Nephron progenitor cell (in vitro differentiated cells): ENCODE measurements at regions not wholly inside any gene's neighbourhood (a gene's known extent, or its start where the extent isn't known, plus 50 kb on each side); places are given as distances from the start of the nearest gene placed in this dataset.

Source experiments
- DNase-seq: peaks from one replicate; pipeline ENCODE4 v3.0.0; 2021
- H3K27ac Mint-ChIP-seq: 2 replicates; pipeline ENCODE4 v1.8.0; 2021; ENCODE audit warnings: mild to moderate bottlenecking, moderate library complexity, mixed read lengths
- H3K27me3 Mint-ChIP-seq: 2 replicates; pipeline ENCODE4 v1.8.0; 2021; ENCODE audit warnings: mild to moderate bottlenecking, low read depth, mixed read lengths; ENCODE audit not compliant: poor library complexity
- H3K36me3 Mint-ChIP-seq: 2 replicates; pipeline ENCODE4 v1.8.0; 2021; ENCODE audit warnings: low read depth, mixed read lengths
- H3K4me1 Mint-ChIP-seq: 2 replicates; pipeline ENCODE4 v1.8.0; 2021; ENCODE audit warnings: mixed read lengths
- H3K4me3 Mint-ChIP-seq: 2 replicates; pipeline ENCODE4 v1.8.0; 2021; ENCODE audit warnings: mild to moderate bottlenecking, moderate library complexity, mixed read lengths
- H3K9me3 Mint-ChIP-seq: 2 replicates; pipeline ENCODE4 v1.8.0; 2021; ENCODE audit warnings: mild to moderate bottlenecking, moderate library complexity, mixed read lengths
- TF ChIP-seq, protein P1 (sequence below): fragments of 200-600 bp; sonication (generic); IDR thresholded peaks from 2 replicates; pipeline ENCODE4 v1.5.0; 2021; ENCODE audit warnings: antibody characterized with exemption

DNA sequence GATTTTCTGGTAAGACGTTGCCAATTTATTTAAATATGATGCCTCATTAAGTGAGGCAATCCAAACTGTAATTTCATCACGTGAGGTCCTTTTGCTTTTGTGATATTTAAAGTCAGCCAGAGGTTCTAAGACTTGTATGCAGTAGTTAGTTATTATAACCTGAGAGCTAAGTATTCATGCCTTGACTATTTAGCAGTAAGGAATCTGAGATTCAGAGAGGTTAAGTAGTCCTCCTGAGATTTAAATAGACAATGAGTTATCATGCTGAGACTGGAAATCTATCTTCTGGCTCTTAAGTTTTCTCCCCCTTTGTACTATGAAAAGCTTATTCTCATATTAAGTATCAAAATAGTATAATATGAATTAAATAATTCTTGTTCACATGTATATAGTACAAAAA lies 158.0 kb downstream of the UTRN start:
- H3K36me3 Mint-ChIP-seq = peaks cover 75% of the 10 kb centered on the region
- TF ChIP-seq, protein P1, sequence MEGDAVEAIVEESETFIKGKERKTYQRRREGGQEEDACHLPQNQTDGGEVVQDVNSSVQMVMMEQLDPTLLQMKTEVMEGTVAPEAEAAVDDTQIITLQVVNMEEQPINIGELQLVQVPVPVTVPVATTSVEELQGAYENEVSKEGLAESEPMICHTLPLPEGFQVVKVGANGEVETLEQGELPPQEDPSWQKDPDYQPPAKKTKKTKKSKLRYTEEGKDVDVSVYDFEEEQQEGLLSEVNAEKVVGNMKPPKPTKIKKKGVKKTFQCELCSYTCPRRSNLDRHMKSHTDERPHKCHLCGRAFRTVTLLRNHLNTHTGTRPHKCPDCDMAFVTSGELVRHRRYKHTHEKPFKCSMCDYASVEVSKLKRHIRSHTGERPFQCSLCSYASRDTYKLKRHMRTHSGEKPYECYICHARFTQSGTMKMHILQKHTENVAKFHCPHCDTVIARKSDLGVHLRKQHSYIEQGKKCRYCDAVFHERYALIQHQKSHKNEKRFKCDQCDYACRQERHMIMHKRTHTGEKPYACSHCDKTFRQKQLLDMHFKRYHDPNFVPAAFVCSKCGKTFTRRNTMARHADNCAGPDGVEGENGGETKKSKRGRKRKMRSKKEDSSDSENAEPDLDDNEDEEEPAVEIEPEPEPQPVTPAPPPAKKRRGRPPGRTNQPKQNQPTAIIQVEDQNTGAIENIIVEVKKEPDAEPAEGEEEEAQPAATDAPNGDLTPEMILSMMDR = no peak
- H3K27ac Mint-ChIP-seq = no peak overlapping the region
- H3K4me3 Mint-ChIP-seq = no peak overlapping the region
- H3K4me1 Mint-ChIP-seq = no peaks in the 10 kb centered on the region
- DNase-seq = no peak
- no peaks in the 10 kb centered on the region for H3K27me3 Mint-ChIP-seq
- peaks cover 35% of the 10 kb centered on the region for H3K9me3 Mint-ChIP-seq

DNA sequence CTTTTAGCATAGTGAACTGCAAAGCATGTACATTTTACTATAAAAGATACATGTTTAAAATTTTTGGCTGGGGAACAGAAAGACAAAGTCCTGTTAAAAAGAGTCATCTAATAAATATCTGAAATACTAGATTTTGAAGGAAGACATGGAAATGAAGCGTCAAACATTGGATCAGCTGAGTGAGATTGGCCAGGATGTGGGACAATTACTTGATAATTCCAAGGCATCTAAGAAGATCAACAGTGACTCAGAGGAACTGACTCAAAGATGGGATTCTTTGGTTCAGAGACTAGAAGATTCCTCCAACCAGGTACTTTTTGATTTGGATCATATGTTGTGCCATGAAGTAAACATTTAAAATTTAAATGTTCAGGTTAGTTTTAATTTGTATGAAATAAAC lies 162.3 kb downstream of the UTRN start:
- Mint-ChIP-seq H3K27me3 (no peaks in the 10 kb centered on the region), H3K4me1 (no peaks in the 10 kb centered on the region), H3K36me3 (peaks cover 60% of the 10 kb centered on the region), H3K27ac (no peak overlapping the region), H3K9me3 (peaks cover 2% of the 10 kb centered on the region), H3K4me3 (no peak overlapping the region)
- TF ChIP-seq, protein P1 = no peak
- no peak for DNase-seq

DNA sequence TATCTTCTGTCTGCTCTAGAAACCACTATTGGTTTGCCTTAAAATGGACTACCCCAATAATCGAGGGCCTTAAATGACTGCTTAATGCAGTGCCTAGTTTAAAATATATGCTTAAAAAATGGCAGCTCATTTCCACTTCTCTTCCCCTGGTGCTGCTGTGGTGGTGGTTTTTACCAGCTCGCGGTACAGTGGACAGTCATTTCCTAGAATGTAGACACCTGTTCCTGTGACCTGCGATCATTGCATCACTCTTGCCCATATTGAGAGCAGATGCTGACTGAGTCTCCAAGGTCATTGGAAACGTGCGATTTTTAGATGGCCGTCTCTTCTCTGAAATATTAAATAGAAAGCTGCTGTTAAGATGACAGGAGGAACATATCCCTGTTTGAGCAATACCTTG lies 164.1 kb downstream of the UTRN start:
- TF ChIP-seq, protein P1 = no peak
- peaks cover 49% of the 10 kb centered on the region for H3K36me3 Mint-ChIP-seq
- no peak overlapping the region for H3K27ac Mint-ChIP-seq

DNA sequence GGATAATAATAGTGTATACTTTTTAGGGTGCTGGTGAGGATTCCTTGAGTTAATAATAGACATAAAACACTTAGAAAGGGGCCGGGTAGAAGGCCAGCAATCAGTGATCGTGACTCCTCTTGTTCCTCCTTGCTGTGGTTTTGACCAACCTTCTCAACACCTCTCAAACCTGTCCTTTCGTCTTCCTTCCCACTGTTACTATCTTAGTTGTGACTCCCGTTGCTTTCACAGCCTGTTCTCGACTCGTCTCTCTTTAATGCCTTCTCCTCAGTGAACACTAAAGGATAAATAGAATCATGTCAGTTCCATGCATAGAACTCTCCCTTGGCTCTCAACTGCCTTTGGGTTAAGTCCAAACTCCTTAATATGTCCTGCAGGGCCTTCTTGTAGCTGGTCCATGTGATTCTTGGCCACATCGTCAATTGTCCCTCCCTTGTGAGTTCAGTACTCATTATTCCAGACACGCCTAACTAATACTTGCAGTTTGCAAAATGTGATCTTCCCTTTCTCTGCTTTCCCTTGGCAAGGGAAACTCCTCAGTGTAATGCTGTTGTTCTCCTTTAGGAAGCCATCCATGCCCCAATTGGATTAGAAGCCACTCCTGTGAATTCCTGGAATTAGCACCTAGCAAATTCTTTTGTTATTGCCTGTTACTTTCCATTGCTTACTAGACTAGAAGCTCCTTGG lies 164.9 kb downstream of the UTRN start:
- Mint-ChIP-seq H3K9me3 (no peaks in the 10 kb centered on the region), H3K4me3 (no peak overlapping the region), H3K27me3 (no peaks in the 10 kb centered on the region), H3K4me1 (no peaks in the 10 kb centered on the region), H3K27ac (no peak overlapping the region), H3K36me3 (peaks cover 44% of the 10 kb centered on the region)
- TF ChIP-seq, protein P1 = no peak
- no peak for DNase-seq

More for the DNA sequence above, 164.1 kb downstream of the UTRN start:
- Mint-ChIP-seq H3K27me3 (no peaks in the 10 kb centered on the region), H3K4me3 (no peak overlapping the region), H3K9me3 (no peaks in the 10 kb centered on the region), H3K4me1 (no peaks in the 10 kb centered on the region)
- no peak for DNase-seq

DNA sequence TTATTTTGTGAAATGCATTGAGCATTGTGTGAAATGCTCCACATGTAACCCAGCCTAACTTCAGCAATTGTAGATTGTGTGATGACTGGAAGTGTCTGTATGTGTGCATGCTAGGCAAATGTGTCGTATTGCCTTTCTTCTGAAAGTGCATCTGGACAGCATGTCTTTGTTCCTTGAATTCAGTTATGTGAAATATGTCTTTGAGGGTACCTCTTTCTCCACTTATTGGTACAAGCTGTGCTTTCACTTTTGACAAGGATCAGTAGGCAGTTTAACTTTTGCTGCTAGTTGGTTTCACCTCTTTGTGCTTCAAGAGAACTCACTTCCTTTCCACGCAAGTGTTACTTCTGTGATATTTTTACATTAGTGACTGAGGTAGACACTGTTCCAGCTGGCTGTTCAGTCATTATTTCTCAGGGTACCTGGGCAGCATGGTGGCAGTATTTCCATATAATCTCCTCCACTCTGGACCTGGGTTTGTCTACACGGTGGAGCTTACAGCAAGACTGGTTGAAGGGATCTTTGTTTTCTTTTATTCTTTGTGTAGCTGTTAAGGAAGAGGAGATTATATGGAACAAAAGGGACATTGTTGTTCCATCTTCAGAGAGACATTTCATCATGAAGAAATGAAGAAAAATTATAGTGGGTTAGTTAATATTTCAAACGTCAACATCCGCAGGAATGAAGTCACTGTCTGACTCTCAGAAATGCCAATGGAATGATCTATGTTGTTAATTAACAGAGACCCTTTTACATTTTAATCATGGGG lies 175.4 kb downstream of the UTRN start:
- H3K36me3 Mint-ChIP-seq = peaks cover 52% of the 10 kb centered on the region

More for the DNA sequence above, 175.4 kb downstream of the UTRN start:
- Mint-ChIP-seq H3K4me1 (no peaks in the 10 kb centered on the region), H3K27me3 (no peaks in the 10 kb centered on the region), H3K9me3 (no peaks in the 10 kb centered on the region), H3K27ac (no peak overlapping the region), H3K4me3 (no peak overlapping the region)
- DNase-seq = no peak
- TF ChIP-seq, protein P1 = no peak
